Caco-2 (cell line): ENCODE measurements at regions not wholly inside any gene's neighbourhood (a gene's known extent, or its start where the extent isn't known, plus 50 kb on each side); places are given as distances from the start of the nearest gene placed in this dataset.

Source experiments
- BruUV-seq: library from RNA; stranded (reverse); fragments of 400-500 nt; replicated peaks from 2 replicates; lab custom pipeline; 2021; lab: Mats Ljungman, UMichigan
- CTCF ChIA-PET: fragments of 300-600 bp; sonication (Branson Sonifier 250); formaldehyde crosslinking; loops from one replicate; lab custom pipeline; 2022; ENCODE audit warnings: antibody characterized with exemption; lab: Charles Lee
- POLR2A ChIA-PET: fragments of 300-600 bp; sonication (Branson Sonifier 250); formaldehyde crosslinking; loops from one replicate; lab custom pipeline; 2022; ENCODE audit warnings: antibody characterized with exemption; lab: Charles Lee
- DNase-seq, 2 experiments: peaks; one replicate each; pipeline versions ENCODE4 v3.0.0 to v3.0.0-alpha.2; 2020 to 2022
- H3K27me3 ChIP-seq: replicated peaks from 2 replicates; pipeline ENCODE4 v1.6.0; 2011; ENCODE audit warnings: low read length; ENCODE audit not compliant: control insufficient read depth, insufficient read depth
- H3K36me3 ChIP-seq: 2 replicates; pipeline ENCODE4 v1.5.1; 2011; ENCODE audit warnings: low read length; ENCODE audit not compliant: control insufficient read depth, insufficient read depth
- H3K4me1 ChIP-seq: fragments of 250-450 bp; sonication (Bioruptor Pico); 2 replicates; pipeline ENCODE4 v1.5.1; 2020; ENCODE audit warnings: mild to moderate bottlenecking
- H3K4me3 ChIP-seq: 2 replicates; pipeline ENCODE4 v1.5.1; 2011; ENCODE audit warnings: low read depth, mild to moderate bottlenecking, control low read depth, low read length
- H3K9me3 ChIP-seq: fragments of 250-450 bp; sonication (Bioruptor Pico); 2 replicates; pipeline ENCODE4 v1.5.1; 2020; ENCODE audit warnings: mild to moderate bottlenecking, moderate library complexity
- H3K27ac Mint-ChIP-seq: one replicate; pipeline ENCODE4 v1.8.0; 2022; ENCODE audit warnings: mixed read lengths; ENCODE audit not compliant: unreplicated experiment
- H3K27me3 Mint-ChIP-seq: one replicate; pipeline ENCODE4 v1.8.0; 2022; ENCODE audit warnings: mixed read lengths; ENCODE audit not compliant: insufficient read depth, unreplicated experiment
- H3K36me3 Mint-ChIP-seq: one replicate; pipeline ENCODE4 v1.8.0; 2022; ENCODE audit warnings: mild to moderate bottlenecking, mixed read lengths; ENCODE audit not compliant: insufficient read depth, unreplicated experiment
- H3K4me1 Mint-ChIP-seq: one replicate; pipeline ENCODE4 v1.8.0; 2022; ENCODE audit warnings: low read depth, mixed read lengths; ENCODE audit not compliant: unreplicated experiment
- H3K4me3 Mint-ChIP-seq: one replicate; pipeline ENCODE4 v1.8.0; 2022; ENCODE audit warnings: mild to moderate bottlenecking, moderate library complexity, mixed read lengths; ENCODE audit not compliant: unreplicated experiment
- H3K9me3 Mint-ChIP-seq: one replicate; pipeline ENCODE4 v1.8.0; 2022; ENCODE audit warnings: mixed read lengths; ENCODE audit not compliant: unreplicated experiment
- intact Hi-C: fragments of 100-400 bp; cut with micrococcal nuclease; formaldehyde crosslinking; loops from one replicate; pipeline ENCODE4 v1.10.0; 2022; ENCODE audit not compliant: unreplicated experiment
- TF ChIP-seq, protein P1 (sequence below), 2 experiments: fragments of 200-600 bp in 1 of 2; IDR thresholded peaks; 1 replicate in 1 of 2; 2 replicates in 1 of 2; pipeline versions ENCODE4 v1.5.1 to v1.8.0; 2011 to 2022; ENCODE audit warnings: antibody characterized with exemption in 1 of 2, control low read depth in 1 of 2, inconsistent platforms in 1 of 2, low read depth in 1 of 2, low read length in 1 of 2, mild to moderate bottlenecking in 1 of 2, moderate library complexity in 1 of 2; ENCODE audit not compliant: insufficient read depth in 1 of 2, severe bottlenecking in 1 of 2, unreplicated experiment in 1 of 2

DNA sequence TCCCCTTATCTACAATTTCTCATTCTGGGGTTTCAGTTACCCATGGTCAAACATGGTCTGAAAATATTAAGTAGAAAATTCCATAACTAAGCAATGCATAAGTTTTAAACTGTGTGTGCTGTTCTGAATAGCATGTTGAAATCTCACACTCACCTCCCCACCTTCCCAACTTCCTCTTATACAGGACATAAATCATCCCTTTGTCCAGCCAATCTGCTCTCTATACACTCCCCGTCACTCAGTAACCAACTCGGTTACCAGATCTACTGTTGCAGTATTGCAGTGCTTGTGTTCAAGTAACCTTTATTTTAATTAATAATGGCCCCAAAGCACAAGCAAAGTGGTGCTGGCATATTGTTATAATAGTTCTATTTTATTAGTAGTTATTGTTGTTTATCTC lies 420.5 kb downstream of the GXYLT1 start:
- Histone ChIP-seq H3K4me3 (no peak overlapping the region), H3K9me3 (no peaks in the 10 kb centered on the region), H3K4me1 (no peaks in the 10 kb centered on the region), H3K27me3 (no peaks in the 10 kb centered on the region), H3K36me3 (no peaks in the 10 kb centered on the region)
- ChIA-PET POLR2A (no interaction called here), CTCF (no interaction called here)
- intact Hi-C loops, result no loop called here
- H3K27me3 Mint-ChIP-seq, result peaks cover 4% of the 10 kb centered on the region
- no peaks in the 10 kb centered on the region for H3K9me3 Mint-ChIP-seq
- no peaks in the 10 kb centered on the region for H3K4me1 Mint-ChIP-seq
- no peaks in the 10 kb centered on the region for H3K36me3 Mint-ChIP-seq
- no TSS peak for BruUV-seq
- no peak for DNase-seq
- H3K4me3 Mint-ChIP-seq, result no peak overlapping the region
- TF ChIP-seq, protein P1, sequence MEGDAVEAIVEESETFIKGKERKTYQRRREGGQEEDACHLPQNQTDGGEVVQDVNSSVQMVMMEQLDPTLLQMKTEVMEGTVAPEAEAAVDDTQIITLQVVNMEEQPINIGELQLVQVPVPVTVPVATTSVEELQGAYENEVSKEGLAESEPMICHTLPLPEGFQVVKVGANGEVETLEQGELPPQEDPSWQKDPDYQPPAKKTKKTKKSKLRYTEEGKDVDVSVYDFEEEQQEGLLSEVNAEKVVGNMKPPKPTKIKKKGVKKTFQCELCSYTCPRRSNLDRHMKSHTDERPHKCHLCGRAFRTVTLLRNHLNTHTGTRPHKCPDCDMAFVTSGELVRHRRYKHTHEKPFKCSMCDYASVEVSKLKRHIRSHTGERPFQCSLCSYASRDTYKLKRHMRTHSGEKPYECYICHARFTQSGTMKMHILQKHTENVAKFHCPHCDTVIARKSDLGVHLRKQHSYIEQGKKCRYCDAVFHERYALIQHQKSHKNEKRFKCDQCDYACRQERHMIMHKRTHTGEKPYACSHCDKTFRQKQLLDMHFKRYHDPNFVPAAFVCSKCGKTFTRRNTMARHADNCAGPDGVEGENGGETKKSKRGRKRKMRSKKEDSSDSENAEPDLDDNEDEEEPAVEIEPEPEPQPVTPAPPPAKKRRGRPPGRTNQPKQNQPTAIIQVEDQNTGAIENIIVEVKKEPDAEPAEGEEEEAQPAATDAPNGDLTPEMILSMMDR (IDR thresholded peaks at IDR 0.05; ENCODE audit: insufficient read depth in 1 of 2, low read depth in 1 of 2, low read length in 1 of 2, severe bottlenecking in 1 of 2, unreplicated experiment in 1 of 2), result no peak
- no peak overlapping the region for H3K27ac Mint-ChIP-seq

DNA sequence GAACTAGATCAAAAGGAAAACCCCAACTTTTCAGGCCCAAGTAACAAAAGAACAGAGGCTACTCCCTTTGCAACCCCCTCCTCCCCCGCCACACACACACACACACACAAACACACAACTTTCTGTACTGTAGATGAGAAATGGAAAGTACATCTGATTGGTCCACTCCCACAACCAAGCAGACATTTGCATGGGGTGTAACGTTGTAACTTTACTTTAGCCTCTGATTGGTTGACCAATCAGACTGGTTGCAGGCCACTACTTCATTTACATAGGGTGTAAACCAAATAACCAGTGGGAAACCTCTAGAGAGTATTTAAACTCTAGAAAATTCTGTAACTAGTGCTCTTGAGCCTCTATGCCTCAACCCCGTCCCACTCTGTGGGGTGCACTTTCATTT lies 425.5 kb downstream of the GXYLT1 start:
- H3K27ac Mint-ChIP-seq, result no peak overlapping the region
- Histone ChIP-seq H3K4me1 (no peaks in the 10 kb centered on the region), H3K9me3 (no peaks in the 10 kb centered on the region), H3K36me3 (no peaks in the 10 kb centered on the region), H3K27me3 (no peaks in the 10 kb centered on the region), H3K4me3 (no peak overlapping the region)
- H3K4me1 Mint-ChIP-seq, result no peaks in the 10 kb centered on the region
- ChIA-PET CTCF (interaction anchor here (0.7 kb wide), 1 partner anchor 1285 kb away, joined by 3 read pairs; no protein-coding TSS in a partner anchor), POLR2A (no interaction called here)
- peaks cover 4% of the 10 kb centered on the region for H3K27me3 Mint-ChIP-seq
- BruUV-seq, result no TSS peak
- intact Hi-C loops, result no loop called here
- TF ChIP-seq, protein P1 (IDR thresholded peaks at IDR 0.05; ENCODE audit: insufficient read depth in 1 of 2, low read depth in 1 of 2, low read length in 1 of 2, severe bottlenecking in 1 of 2, unreplicated experiment in 1 of 2), result no peak
- no peak for DNase-seq
- H3K4me3 Mint-ChIP-seq, result no peak overlapping the region
- H3K9me3 Mint-ChIP-seq, result no peaks in the 10 kb centered on the region
- H3K36me3 Mint-ChIP-seq, result no peaks in the 10 kb centered on the region

DNA sequence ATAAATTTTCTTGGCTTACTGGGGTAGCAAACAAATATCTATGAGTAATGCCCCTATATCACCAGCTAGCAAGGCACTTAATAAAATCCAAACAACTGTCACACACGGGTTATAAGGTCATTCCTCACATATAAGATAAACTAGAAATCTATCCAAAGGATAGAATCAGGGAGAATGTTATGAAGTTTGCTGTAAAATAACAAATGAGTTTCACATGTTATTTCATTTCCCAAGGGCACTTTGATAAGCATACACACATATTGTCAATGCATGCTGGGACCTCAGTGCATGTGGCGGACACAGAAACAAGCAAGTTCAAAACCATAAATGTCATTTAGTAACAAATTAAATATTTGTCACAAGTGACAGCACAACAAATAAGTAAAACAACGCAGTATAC lies 429.4 kb downstream of the GXYLT1 start:
- Histone ChIP-seq H3K4me1 (no peaks in the 10 kb centered on the region), H3K27me3 (no peaks in the 10 kb centered on the region), H3K36me3 (no peaks in the 10 kb centered on the region), H3K4me3 (no peak overlapping the region), H3K9me3 (no peaks in the 10 kb centered on the region)
- Mint-ChIP-seq H3K9me3 (no peaks in the 10 kb centered on the region), H3K27ac (no peak overlapping the region), H3K27me3 (no peaks in the 10 kb centered on the region), H3K4me1 (no peaks in the 10 kb centered on the region), H3K4me3 (no peak overlapping the region), H3K36me3 (no peaks in the 10 kb centered on the region)
- DNase-seq, result no peak
- BruUV-seq, result no TSS peak
- TF ChIP-seq, protein P1 (IDR thresholded peaks at IDR 0.05; ENCODE audit: insufficient read depth in 1 of 2, low read depth in 1 of 2, low read length in 1 of 2, severe bottlenecking in 1 of 2, unreplicated experiment in 1 of 2), result no peak
- ChIA-PET CTCF (no interaction called here), POLR2A (no interaction called here)
- intact Hi-C loops, result no loop called here
